Peyer's patch (tissue), 4 donors: ENCODE measurements at regions not wholly inside any gene's neighbourhood (a gene's known extent, or its start where the extent isn't known, plus 50 kb on each side); places are given as distances from the start of the nearest gene placed in this dataset.

Experiments used
- POLR2A ChIP-seq, 2 donors: fragments of 450-650 bp; IDR thresholded peaks; one replicate each; pipeline ENCODE4 v1.5.1; 2017; ENCODE audit warnings: antibody characterized with exemption in 2 of 2, mild to moderate bottlenecking in 2 of 2, moderate library complexity in 2 of 2
- TF ChIP-seq, protein P1 (sequence below), 6 experiments: fragments of 450-650 bp in 4 of 6; fragments of 200-600 bp in 2 of 6; sonication (generic) in 1 of 6; IDR thresholded peaks; one replicate each; pipeline ENCODE4 v1.5.1; 2017 to 2019; ENCODE audit warnings: antibody characterized with exemption in 6 of 6, mild to moderate bottlenecking in 3 of 6, moderate library complexity in 1 of 6

DNA sequence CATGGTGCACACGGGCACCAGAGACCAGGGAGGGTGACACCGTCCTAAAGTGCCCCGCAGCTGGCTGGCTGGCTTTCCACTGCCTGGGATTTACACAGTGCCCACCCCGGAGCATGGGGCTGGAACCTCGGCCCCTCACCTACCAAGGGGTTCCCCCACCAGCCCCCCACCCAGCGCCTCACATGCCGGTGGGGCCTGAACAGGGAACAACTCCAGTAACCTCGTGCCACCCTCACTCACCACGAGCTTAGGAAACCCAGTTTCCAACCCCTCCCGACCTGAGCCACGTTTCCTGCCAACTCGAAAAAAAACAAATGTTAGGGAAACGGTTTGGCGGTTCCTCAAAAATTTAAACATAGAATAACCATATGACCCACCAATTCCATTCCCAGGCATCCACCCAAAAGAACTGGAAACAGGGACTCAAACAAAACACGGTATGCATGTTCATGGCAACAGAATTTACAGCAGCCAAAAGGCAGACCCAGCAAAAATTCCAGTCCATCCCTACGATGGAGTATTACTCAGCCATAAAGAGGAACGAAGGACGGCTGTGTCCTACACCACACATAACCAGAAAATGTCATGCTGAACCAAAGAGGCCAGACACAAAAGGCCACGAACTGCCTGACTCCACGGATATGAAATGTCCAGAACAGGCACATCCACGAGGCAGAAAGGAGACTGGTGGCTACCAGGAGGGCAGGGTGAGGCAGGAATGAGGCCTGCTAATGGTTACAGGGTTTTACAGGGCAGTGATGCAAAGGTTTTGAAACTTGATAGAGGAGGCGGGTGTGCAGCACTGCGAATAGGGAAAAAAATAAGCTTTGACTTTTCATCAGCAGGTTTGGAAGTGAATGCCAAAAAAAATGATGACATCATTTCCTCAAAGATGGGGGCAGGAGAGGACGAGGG lies 68.9 kb downstream of the NCOR2 start:
- TF ChIP-seq, protein P1, sequence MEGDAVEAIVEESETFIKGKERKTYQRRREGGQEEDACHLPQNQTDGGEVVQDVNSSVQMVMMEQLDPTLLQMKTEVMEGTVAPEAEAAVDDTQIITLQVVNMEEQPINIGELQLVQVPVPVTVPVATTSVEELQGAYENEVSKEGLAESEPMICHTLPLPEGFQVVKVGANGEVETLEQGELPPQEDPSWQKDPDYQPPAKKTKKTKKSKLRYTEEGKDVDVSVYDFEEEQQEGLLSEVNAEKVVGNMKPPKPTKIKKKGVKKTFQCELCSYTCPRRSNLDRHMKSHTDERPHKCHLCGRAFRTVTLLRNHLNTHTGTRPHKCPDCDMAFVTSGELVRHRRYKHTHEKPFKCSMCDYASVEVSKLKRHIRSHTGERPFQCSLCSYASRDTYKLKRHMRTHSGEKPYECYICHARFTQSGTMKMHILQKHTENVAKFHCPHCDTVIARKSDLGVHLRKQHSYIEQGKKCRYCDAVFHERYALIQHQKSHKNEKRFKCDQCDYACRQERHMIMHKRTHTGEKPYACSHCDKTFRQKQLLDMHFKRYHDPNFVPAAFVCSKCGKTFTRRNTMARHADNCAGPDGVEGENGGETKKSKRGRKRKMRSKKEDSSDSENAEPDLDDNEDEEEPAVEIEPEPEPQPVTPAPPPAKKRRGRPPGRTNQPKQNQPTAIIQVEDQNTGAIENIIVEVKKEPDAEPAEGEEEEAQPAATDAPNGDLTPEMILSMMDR (IDR thresholded peaks at IDR 0.05): no peak
- TF ChIP-seq POLR2A (IDR thresholded peaks at IDR 0.05): no peak
